ENCODE measurements at regions not wholly inside any gene's neighbourhood (a gene's known extent, or its start where the extent isn't known, plus 50 kb on each side); places are given as distances from the start of the nearest gene placed in this dataset.
"Not testable (repeated sequence)": the region's sequence is repeated elsewhere in the genome, so short reads cannot be mapped to it uniquely, and the experiment has no call there.

- not testable (repeated sequence) for TF ChIP-seq CTCF, POLR2A (IDR thresholded peaks at IDR 0.05)
These were observed 592.1 kb downstream of the TTLL7 start for GRCh38 chr1:83406693-83407371.

Measured in right lobe of liver (tissue), 4 donors.